Liver (tissue), 7 donors: ENCODE measurements at regions not wholly inside any gene's neighbourhood (a gene's known extent, or its start where the extent isn't known, plus 50 kb on each side); places are given as distances from the start of the nearest gene placed in this dataset.
"Not testable (repeated sequence)": the region's sequence is repeated elsewhere in the genome, so short reads cannot be mapped to it uniquely, and the experiment has no call there.

Experiments
- DNase-seq: peaks from one replicate; pipeline ENCODE4 v3.0.0-alpha.2; 2017; ENCODE audit warnings: low spot score
- H3K27ac ChIP-seq, 2 donors: one replicate each; pipeline ENCODE4 v1.7.0; 2013; ENCODE audit warnings: inconsistent platforms in 2 of 2, low read length in 2 of 2, control low read depth in 1 of 2, low read depth in 1 of 2, mild to moderate bottlenecking in 1 of 2
- H3K27me3 ChIP-seq, 4 donors: one replicate each; pipeline versions ENCODE4 v1.6.1 to v1.7.0; 2013; ENCODE audit warnings: low read length in 3 of 4, inconsistent platforms in 1 of 4, mild to moderate bottlenecking in 1 of 4, moderate library complexity in 1 of 4; ENCODE audit not compliant: control insufficient read depth in 4 of 4, insufficient read depth in 4 of 4
- H3K36me3 ChIP-seq, 4 donors: one replicate each; pipeline versions ENCODE4 v1.6.1 to v1.7.0; 2013; ENCODE audit warnings: low read length in 3 of 4, mild to moderate bottlenecking in 3 of 4, low read depth in 1 of 4, moderate library complexity in 1 of 4; ENCODE audit not compliant: control insufficient read depth in 4 of 4, insufficient read depth in 3 of 4
- H3K4me1 ChIP-seq, 4 donors: one replicate each; pipeline versions ENCODE4 v1.6.1 to v1.7.0; 2013; ENCODE audit warnings: low read length in 3 of 4, mild to moderate bottlenecking in 3 of 4, moderate library complexity in 1 of 4; ENCODE audit not compliant: control insufficient read depth in 4 of 4, insufficient read depth in 4 of 4
- H3K4me3 ChIP-seq, 3 donors: one replicate each; pipeline versions ENCODE4 v1.6.1 to v1.7.0; 2013; ENCODE audit warnings: low read length in 3 of 3, control low read depth in 1 of 3, low read depth in 1 of 3, mild to moderate bottlenecking in 1 of 3
- H3K9ac ChIP-seq, 2 donors: one replicate each; pipeline ENCODE4 v1.7.0; 2013; ENCODE audit warnings: low read length in 2 of 2, mild to moderate bottlenecking in 2 of 2, moderate library complexity in 2 of 2, control low read depth in 1 of 2, low read depth in 1 of 2
- H3K9me3 ChIP-seq, 4 donors: one replicate each; pipeline versions ENCODE4 v1.6.1 to v1.7.0; 2013; ENCODE audit warnings: low read length in 3 of 4; ENCODE audit not compliant: control insufficient read depth in 4 of 4
- ATF3 ChIP-seq: IDR thresholded peaks from 2 replicates; pipeline ENCODE4 v1.6.1; 2016; ENCODE audit warnings: antibody characterized with exemption
- EGR1 ChIP-seq, 2 donors: IDR thresholded peaks; 2 replicates each; pipeline ENCODE4 v1.6.1; 2016 to 2018; ENCODE audit warnings: antibody characterized with exemption in 2 of 2, low read depth in 2 of 2
- FOXA1 ChIP-seq: IDR thresholded peaks from 2 replicates; pipeline ENCODE4 v1.6.1; 2016; ENCODE audit warnings: antibody characterized with exemption
- GABPA ChIP-seq, 2 donors: IDR thresholded peaks in 1 of 2; conservative IDR thresholded peaks in 1 of 2; 2 replicates each; pipeline ENCODE4 v1.6.1; 2016; ENCODE audit warnings: antibody characterized with exemption in 2 of 2, mild to moderate bottlenecking in 1 of 2, moderate library complexity in 1 of 2
- HNF4G ChIP-seq: IDR thresholded peaks from 2 replicates; pipeline ENCODE4 v1.6.1; 2016; ENCODE audit warnings: antibody characterized with exemption
- JUND ChIP-seq, 2 donors: IDR thresholded peaks; 2 replicates each; pipeline ENCODE4 v1.6.1; 2016; ENCODE audit warnings: antibody characterized with exemption in 2 of 2
- MAX ChIP-seq: IDR thresholded peaks from 2 replicates; pipeline ENCODE4 v1.6.1; 2016; ENCODE audit warnings: antibody characterized with exemption
- NR2F2 ChIP-seq: IDR thresholded peaks from 2 replicates; pipeline ENCODE4 v1.6.1; 2016; ENCODE audit warnings: antibody characterized with exemption
- RAD21 ChIP-seq, 2 donors: IDR thresholded peaks; 2 replicates each; pipeline ENCODE4 v1.6.1; 2016; ENCODE audit warnings: antibody characterized with exemption in 2 of 2, mild to moderate bottlenecking in 2 of 2
- REST ChIP-seq: IDR thresholded peaks from 2 replicates; pipeline ENCODE4 v1.6.1; 2016; ENCODE audit warnings: antibody characterized with exemption, mild to moderate bottlenecking
- RXRA ChIP-seq, 2 donors: IDR thresholded peaks; 2 replicates each; pipeline ENCODE4 v1.6.1; 2017 to 2018; ENCODE audit warnings: antibody characterized with exemption in 2 of 2, mild to moderate bottlenecking in 1 of 2
- SP1 ChIP-seq: IDR thresholded peaks from 2 replicates; pipeline ENCODE4 v1.6.1; 2018; ENCODE audit warnings: antibody characterized with exemption, mild to moderate bottlenecking
- TAF1 ChIP-seq: conservative IDR thresholded peaks from 2 replicates; pipeline ENCODE4 v1.6.1; 2016; ENCODE audit warnings: antibody characterized with exemption, mild to moderate bottlenecking
- YY1 ChIP-seq: IDR thresholded peaks from 2 replicates; pipeline ENCODE4 v1.6.1; 2016; ENCODE audit warnings: antibody characterized with exemption, mild to moderate bottlenecking
- WGBS: extraction: QIAGEN DNeasy Blood & Tissue Kit; methylation state at CpG from one replicate; pipeline ENCODE4 v1.1.7; 2013; 5-methylcytosine and 5-hydroxymethylcytosine counted together
- donor health status: healthy.
- donor health status: healthy.
- donor health status: healthy.
- donor health status: healthy.

GRCh38 chr5:63194126-63194525 is 615.5 kb downstream of the LRRC70 start:
- no peak overlapping the region for H3K27ac ChIP-seq
- DNase-seq, result no peak
- H3K9me3 ChIP-seq, result no peaks in the 10 kb centered on the region
- TF ChIP-seq HNF4G (no peak), REST (no peak), FOXA1 (no peak), TAF1 (no peak)
- no peak overlapping the region for H3K4me3 ChIP-seq
- no peaks in the 10 kb centered on the region for H3K36me3 ChIP-seq
- H3K4me1 ChIP-seq, result no peaks in the 10 kb centered on the region
- 89% methylated on average over 3 of the region's 3 CpGs for WGBS
- H3K27me3 ChIP-seq, result no peaks in the 10 kb centered on the region
- H3K9ac ChIP-seq, result no peak overlapping the region

- 95% methylated on average over 1 of the region's 1 CpG for WGBS
- DNase-seq, H3K36me3 ChIP-seq, H3K4me1 ChIP-seq, H3K9me3 ChIP-seq, H3K27ac ChIP-seq, H3K27me3 ChIP-seq, H3K4me3 ChIP-seq, H3K9ac ChIP-seq: not testable (repeated sequence)
Measured at GRCh38 chr5:63180190-63180589, 601.6 kb downstream of the LRRC70 start.

- no peak overlapping the region for H3K9ac ChIP-seq
- DNase-seq, result no peak
- no peak overlapping the region for H3K4me3 ChIP-seq
Measured at GRCh38 chr5:63175850-63176249, 597.2 kb downstream of the LRRC70 start.

GRCh38 chr5:63170486-63170885 is 591.9 kb downstream of the LRRC70 start:
- DNase-seq, result no peak
- Histone ChIP-seq H3K36me3 (no peaks in the 10 kb centered on the region), H3K9me3 (no peaks in the 10 kb centered on the region), H3K4me3 (no peak overlapping the region), H3K27ac (no peak overlapping the region), H3K27me3 (no peaks in the 10 kb centered on the region), H3K4me1 (peaks cover 3 to 12% (median 5%) of the 10 kb centered on the region in 4 donors), H3K9ac (no peak overlapping the region)
- 88% methylated on average over 6 of the region's 6 CpGs for WGBS
- TF ChIP-seq GABPA (IDR thresholded peaks at IDR 0.05 in 1 of 2, conservative IDR thresholded peaks at IDR 0.05 in 1 of 2) (no peak), NR2F2 (no peak), SP1 (no peak), RXRA (IDR thresholded peaks at IDR 0.05) (no peak), RAD21 (IDR thresholded peaks at IDR 0.05) (no peak), MAX (no peak), FOXA1 (no peak), YY1 (no peak), ATF3 (no peak), EGR1 (IDR thresholded peaks at IDR 0.05; ENCODE audit: low read depth in 2 of 2) (no peak)

More at GRCh38 chr5:63175850-63176249, 597.2 kb downstream of the LRRC70 start:
- TF ChIP-seq HNF4G (no peak), RXRA (IDR thresholded peaks at IDR 0.05) (no peak), JUND (IDR thresholded peaks at IDR 0.05) (no peak)
- no peak overlapping the region for H3K27ac ChIP-seq
- no peaks in the 10 kb centered on the region for H3K36me3 ChIP-seq
- no peaks in the 10 kb centered on the region for H3K4me1 ChIP-seq
- 93% methylated on average over 5 of the region's 5 CpGs for WGBS
- H3K9me3 ChIP-seq, result no peaks in the 10 kb centered on the region
- no peaks in the 10 kb centered on the region for H3K27me3 ChIP-seq
